Stimulated activated CD8-positive, alpha-beta memory T cell treated with anti-CD3 and anti-CD28 coated beads, Interleukin-2, amount 100 ng/mL, for 48 hours (primary cell): ENCODE measurements at regions not wholly inside any gene's neighbourhood (a gene's known extent, or its start where the extent isn't known, plus 50 kb on each side); places are given as distances from the start of the nearest gene placed in this dataset.

Experiments
- DNase-seq, 2 donors: peaks; one replicate each; pipeline ENCODE4 v3.0.0-alpha.2; 2020; ENCODE audit warnings: low read depth in 2 of 2

DNA sequence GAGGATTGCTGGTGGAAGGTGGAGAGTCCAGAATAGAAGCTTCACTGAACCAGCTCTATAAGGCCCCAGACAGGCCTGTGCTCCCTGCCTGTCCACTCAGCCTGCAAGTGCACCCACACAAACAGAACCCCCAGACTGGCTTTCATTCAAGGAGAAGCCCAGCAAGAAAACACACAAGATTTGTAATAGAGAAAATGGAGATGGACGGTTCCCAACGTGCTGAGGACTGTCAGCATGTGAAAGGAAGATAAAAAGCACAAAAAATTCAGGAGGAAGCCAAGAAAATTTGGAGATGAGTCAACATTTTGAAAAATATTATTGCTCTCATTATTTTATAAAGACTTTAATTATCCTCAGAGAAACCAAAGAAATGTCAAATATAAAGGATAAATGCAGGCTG lies 218.2 kb upstream of the SLC10A2 start:
- no peak for DNase-seq

DNA sequence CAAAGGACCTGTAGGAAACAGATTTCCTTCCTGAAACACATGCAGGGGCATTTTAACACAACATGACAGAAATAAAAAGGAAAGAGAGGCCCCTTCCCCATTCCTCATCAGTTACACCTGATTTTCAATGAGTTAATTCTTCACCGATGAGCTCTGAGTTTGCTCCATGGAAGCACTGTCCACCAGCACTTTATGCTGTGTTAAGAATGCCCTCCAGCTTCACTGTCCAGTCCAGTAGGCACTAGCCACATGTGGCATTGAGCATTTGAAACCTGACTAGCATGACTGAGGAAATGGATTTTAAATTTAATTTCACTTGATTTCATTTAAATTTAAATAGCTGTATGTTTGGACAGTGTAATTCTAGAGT lies 217.2 kb upstream of the SLC10A2 start:
- DNase-seq: no peak

DNA sequence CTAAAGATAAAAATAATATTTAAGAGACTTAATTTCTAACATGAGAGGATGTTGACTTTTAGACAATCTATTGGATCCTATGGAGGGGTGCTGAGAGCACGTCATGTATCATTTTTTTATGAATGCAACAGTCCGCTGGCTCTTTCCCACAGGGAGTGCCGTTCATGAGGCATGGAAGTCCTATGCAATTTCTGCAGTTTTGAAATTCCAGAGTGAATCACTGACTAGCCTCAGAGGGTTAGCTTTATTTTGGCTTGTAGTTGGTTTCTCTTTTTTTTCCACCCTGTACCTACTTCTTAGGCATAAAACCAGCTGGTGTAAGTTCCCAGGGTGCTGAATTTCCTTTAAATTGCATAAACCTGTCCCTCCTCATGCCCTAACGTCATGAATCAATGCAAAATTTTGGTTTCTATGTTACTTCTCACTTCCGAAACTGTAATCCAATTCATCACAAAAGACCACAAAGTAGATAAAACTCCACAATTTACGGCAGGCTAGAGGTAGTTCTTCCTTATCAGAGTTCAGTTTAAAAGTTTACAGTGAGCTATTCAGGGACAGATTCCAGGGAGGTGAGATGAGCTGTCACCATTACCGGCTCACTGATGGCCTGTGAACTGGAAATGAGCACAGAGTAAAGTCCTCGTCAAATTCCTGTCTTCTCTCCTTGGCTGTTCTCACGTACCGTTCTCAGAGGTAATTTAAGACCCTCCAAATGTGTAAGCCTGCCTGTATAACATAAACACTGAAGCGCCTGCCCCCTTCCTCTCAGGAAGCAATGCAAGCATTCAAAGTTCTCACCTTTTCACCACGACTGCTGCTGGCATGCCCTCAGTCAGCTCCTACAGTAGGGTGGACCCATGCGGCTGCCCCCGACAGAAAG lies 216.6 kb upstream of the SLC10A2 start:
- DNase-seq: no peak

DNA sequence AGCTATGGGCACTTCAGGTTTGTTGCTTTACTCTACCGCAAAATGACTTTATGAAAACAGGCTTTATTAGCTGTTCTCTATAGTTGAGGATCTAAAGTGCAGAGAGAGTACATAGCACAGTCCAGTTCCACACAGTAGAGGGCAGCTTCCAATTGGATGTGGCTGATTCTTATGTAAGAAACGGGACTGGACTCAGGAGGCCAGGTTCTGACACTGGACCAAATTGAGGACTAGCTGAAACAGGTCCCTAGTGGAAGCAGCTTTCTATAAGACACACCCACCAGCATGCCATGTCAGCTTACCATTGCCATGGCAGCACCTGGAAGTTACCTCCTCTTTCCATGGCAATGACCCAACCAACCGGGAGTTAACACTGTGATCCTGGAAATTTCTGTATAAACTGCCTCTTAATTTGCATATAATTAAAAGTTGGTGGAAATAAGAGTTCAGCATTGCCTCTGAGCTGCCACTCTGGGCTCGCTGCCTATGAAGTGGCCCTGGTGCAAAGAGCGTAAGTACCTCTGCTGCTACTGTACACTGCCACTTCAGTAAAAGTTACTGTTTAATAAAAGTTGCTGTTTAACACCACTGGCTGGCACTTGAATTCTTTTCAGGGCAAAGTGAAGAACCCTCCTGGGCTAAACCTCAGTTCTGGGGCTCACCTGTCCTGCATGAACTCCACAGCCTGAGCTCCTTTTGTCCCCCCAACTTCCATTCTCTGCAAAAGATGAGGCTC lies 211.9 kb upstream of the SLC10A2 start:
- DNase-seq: no peak

DNA sequence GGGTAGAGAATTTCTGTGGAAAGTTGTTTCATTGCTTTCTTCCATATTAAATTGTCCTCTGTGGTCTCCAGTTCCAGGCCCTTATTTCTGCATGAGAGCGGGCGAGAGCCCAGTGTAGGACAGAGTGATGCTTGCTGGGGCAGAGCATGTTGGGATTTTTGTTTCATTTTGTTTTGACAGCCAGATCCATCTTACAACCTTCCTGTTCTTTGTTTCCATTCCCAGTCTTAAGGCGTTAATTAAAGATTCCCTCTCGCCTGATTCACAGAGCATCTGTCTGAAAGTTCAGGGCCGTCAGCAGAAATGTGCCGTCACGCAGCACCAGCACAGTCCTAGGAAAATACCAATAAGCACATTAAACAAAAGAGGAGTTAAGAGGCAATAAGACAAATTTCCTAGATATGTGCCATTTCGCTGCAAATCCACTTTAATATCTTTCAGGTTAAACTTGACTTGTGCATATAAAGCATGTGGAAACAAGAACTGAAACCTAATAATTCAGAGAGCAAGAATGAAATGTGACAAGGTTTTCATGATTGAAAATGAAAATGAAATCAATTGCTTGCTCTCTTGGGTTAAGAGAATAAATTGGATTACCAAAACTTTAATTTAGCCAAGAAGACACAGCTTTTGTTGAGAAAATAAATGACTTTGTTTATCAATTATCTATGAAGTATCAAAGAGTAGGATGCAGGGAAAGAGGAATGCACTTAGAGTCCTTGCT lies 210.7 kb upstream of the SLC10A2 start:
- DNase-seq: no peak

DNA sequence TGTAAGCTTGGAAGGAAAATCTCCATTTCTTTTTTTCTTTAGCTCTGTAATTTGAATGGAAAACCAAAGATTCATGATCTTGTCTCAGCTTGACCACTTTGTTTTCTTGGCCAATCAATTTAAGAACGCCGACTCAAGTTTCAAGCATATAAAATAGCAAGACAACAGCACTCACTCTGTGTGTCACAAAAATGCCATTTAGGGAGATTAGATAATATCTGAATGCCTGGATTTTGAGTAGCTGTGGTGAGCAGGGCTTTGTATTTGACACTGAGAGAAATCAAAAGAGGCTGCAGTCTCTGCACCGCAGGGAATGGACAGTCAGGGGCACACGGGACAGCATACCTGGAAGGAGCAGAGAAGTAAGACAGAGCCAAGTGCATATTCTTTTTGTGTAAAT lies 209.5 kb upstream of the SLC10A2 start:
- DNase-seq: no peak

DNA sequence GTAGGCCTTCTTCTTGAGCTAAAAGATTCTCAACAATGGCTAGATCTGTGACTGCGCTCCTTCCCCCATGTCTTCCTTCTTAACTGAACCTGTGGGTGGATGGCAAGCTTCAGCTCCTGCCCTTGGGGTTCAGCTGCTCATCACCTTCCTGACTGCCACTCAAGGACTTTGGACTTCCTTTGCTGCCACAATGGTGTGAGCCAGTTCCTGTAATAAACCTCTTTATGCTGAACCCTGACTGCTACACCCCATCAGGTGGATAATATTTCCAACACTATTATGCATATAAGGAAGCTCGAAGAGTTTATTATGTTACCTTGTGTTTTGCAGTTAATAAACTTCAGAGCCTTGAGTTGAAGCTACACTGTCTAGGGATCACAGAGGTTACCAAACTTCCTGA lies 208.9 kb upstream of the SLC10A2 start:
- DNase-seq: no peak

DNA sequence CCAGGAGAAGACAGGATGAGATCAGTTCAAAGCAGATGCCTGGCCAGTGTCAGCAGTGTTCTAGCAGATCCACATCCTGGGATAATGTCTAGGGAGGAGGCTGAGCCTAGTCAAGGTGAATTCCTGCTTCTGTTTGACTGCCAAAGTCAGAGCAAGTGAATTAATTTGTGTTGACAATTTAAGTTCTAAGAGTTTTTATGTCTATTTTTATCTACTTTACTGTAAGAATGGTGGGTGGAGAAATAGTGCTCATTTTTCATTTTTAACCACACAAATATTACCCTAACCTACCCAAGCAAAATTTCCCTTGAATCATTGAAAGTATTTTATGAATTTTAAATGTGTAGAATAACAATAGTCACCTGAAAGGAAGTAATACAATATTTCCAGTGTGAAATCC lies 207.6 kb upstream of the SLC10A2 start:
- DNase-seq: no peak

DNA sequence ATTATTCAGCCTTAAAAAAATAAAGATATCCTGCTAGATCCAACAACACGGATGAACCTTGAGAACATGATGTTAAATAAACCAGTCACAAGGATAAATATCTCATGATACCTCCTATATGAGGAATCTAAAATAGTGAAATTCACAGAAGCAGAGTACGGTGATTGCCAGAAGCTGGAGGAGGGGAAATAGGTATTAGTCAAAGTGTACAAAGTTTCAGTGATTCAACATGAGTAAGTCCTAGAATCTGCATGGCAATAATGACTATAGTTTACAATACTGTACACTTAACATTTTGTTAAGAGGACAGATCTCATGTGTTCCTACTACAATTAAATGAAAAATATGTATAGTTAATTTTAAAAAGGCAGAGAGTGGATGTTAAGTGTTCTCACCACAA lies 206.6 kb upstream of the SLC10A2 start:
- no peak for DNase-seq

DNA sequence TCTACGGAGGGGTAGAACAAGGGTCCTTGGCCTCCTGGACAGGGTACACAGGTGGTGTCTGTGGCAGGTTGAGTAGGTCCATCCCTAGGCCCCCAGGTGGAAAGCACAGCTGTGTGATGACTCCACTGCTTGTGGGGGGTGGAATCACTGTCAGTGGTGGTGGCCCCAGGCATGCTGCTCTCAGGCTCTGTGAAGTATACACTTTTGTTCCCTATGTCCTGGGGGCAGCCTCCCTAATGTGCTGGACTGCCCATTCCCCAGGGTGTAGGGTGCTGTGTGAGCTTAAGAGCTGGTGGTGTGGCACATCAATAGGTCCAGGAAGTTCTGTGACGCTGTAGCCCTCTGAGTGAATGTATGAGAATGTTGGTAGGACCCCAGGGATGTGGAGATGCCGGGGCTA lies 197.2 kb upstream of the SLC10A2 start:
- no peak for DNase-seq

DNA sequence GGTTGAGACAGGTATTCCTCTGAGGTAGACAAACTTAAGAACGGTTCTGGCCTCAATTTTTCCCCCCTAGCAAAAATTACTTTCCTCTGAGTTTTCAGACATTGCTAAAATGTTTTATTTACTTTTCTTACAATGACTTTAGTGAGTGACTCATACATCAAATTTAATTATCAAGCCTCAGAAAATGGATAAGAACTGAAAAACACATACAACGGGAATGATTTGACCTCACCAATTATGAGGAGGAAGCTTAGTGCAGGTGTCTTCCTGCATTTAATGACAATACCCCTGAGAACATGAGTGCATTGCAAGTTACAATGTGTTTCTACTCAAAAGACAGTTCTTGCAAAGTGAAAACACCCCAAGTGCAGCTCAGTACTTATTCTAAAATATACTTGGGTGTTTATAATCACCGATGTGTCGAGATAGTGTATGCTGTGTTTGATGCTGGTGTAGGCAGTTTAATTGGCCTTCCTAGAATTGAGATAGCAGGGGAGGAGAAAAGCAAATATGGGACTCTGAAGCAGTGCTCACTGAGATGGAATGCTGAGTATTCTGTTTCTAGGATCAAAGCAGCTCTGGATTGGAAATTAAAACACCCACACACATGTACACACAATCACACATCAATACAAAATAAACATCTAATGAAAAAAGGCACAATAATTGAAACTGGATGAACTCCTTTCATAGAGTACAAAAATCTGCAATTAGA lies 189.5 kb upstream of the SLC10A2 start:
- DNase-seq: no peak

DNA sequence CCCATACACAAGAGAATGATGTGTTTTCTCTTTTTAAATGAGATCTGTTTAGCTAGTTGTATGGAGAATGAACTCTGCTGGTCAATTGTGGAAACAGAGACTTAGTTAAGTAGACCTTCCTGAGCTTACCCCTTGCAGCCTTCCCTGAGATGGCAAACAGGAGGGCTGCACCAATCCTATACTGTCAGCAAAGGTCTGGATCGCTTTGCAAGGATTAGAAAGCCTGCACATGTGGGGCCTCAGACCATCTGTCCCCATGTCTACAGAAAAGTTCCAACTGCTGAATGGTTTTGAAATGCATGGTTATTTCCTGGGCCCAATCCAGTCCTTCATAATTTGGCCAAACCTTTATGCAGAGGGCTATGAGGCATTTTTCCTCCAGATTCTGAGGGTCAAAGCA lies 183.9 kb upstream of the SLC10A2 start:
- no peak for DNase-seq

DNA sequence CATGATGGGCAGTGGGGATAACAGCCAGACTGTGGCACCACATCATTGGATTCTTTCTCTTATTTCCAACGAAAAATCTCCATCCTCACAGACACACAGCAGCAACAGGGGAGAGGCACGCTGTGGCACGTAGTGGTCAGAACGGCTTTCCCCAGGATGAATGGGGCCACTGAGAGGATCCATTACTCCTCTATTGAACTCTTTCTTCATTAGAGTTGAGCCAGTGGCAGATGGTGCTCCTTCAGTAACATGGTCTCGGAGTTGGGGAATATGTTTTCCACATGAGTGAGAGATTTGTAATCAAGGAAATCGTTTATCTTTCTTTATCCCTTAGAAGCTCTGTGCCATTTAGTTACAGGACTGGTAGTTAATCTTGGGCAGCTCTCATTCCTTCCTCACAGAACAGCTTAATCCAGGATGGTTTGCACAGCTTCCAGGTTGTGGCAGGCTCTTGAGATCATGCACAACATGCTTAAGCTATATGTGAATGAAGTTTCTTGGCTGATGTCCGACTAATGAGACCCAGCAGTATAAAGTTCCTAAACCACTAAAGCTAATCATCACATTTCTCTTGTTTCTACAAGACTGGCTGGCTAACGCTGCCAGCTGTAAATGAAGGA lies 180.5 kb upstream of the SLC10A2 start:
- DNase-seq: no peak

DNA sequence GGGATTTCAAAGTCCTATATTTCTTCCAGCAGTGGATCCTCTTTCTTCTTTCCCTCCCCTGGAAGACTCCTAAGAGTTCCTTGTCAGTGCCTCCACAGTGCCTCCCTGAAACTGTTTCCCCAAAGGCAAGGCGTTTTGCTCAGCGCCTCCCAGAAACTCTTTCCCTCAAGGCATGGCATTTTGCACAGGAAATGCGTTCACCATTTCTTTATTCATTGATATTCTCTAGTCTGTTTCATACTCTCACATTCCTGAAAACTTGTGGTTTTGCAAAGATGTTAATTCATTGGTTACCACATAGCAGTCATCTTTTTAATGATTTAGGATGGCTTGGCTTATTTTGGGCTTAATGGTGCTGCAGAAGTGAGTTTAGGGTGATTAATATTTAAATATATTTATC lies 177.3 kb upstream of the SLC10A2 start:
- no peak for DNase-seq

DNA sequence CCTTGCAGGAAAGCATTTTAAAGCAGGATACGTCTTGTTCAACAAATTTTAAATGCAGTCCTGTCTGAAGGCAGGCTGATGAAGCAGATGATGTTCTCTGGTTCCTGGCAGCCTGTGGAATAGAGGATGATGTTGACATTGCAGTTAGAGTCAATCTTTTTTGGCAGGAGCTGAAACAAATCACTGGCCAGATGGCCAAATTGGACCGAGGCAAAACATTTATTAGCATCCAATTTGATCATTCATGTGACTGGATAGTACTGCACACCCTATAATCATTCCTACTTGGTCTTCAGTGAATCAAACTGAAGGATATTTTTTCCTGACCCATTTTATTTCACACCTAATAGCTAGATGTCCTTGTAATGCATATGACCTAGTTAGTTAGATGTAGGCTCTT lies 172.2 kb upstream of the SLC10A2 start:
- no peak for DNase-seq

DNA sequence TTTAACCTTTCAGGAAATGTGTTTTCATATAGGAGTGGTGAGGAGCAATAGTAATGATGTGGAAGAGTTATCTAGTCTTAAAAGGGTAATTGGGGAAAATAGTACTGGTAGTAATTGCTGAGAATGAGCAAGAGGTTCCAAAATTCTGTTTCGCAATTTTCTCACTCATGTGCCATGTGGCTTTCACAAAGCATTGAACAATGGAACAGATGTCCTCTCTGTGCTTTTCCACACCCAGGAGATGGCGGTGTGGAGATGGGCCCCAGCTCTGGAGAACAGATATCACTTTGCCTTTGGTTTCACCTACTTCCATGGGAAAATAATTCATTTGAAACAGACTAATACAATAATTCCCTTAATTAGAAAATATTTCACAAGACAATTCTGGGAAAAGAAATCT lies 170.0 kb upstream of the SLC10A2 start:
- no peak for DNase-seq

DNA sequence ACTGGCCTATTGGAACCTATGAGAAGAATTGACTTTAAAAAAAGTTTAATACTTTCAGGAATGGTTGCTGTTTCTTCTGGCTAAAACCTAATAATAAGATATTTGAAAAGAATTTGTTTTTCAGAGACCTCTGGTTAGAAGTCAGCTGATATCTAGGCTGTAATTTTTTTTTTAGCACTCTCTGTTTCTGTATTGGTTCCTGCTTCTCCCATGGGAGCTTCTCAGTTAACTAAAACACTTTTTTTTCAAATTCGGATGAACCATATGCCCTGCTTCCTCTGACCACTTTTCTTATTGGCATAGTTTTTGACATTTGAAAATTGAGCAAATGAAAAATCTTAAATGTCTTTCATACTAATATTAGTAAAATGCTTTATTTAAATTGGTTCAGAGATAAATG lies 163.5 kb upstream of the SLC10A2 start:
- no peak for DNase-seq

DNA sequence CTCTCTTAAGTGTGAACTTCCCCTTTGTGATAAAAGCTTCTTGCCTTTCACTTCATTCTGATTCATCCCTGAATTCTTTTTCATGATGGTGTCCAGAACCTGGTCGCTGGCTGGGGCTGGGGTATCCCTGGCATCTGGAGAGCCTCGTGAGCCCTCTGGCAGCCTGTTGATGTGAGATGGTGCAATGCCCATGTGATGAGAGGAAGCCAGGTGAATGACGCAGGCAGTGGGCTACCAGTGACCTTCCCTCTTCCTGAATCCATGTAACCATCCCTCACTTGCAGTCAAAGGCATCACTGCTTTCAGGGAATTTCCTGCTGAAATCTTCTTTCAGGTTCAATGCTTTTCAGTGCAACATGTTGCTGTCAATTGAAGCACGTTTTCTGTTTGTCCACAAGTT lies 158.6 kb upstream of the SLC10A2 start:
- DNase-seq: no peak

DNA sequence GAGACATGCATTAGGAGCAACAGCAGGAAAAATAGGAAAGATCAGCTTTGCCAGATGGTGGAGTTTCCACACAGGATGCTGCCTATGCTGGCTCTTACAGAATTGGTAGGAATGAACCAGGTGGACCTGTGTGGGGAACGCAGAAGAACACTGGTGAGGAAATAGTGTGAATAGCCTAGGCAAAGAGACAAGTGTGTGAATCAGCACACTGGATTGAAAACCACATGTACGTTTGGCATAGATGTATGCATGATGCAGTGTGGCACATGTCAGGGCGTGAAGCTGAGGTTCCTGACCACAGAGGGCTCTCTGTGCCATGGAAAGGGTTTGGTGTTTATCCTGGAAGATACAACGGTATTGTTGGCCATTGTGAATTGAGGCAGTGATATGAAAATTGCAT lies 156.5 kb upstream of the SLC10A2 start:
- DNase-seq: no peak

DNA sequence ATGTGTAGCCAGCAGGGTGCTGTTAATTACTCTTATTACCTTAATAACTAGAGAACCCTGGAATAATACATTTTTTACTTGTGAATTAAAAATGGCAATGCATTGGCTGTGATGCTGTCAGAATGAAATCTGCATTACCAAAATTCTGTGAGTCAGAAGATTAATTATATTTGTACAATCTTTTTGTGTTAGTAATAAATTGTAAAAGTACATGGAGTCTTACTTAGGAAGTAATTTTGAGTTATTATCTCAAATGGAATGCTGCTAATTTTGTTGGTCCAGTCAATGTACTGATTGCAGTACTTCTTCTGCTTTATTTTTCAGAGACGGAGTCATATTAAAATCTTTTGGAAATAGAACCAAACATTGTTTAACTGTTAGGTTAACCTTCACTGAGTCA lies 152.0 kb upstream of the SLC10A2 start:
- no peak for DNase-seq

DNA sequence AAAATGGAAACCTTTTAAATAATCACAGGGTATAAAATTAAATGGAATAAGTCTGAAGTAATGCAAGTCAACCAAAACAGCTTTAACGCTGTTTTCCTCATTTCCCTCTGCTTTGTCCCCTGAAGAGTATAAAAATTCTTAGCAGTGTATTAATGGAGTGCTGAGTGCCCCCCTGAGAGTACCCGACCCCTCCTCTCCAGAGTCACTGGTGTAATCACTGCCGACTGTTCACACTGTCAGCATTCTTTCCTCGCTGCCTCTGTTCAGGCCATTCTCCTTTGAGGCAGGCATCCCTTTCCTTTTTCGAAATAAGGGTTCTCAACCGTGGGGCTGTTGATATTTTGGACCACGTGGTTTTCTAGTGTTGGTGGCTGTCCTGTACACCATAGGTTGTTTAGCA lies 146.9 kb upstream of the SLC10A2 start:
- no peak for DNase-seq

DNA sequence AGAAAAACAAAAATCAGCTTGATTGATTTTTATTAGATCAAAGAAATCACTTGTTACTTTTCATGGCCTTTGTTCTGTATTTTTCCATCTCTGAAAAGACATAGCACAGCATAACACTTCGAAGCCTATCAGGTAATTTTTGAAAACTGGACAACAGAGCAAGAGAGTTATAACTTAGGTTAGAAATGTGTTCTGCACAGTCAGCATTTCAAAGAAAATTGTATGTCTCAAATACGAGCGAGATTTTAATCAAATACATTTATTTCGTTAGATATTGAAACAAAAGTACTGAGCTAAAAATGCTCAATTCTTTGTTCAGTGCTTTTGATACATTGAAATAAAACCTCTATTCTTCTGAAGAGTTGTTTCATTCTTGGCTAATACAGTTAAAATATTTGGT lies 144.1 kb upstream of the SLC10A2 start:
- no peak for DNase-seq
